HG03565 (cell line): ENCODE measurements at regions not wholly inside any gene's neighbourhood (a gene's known extent, or its start where the extent isn't known, plus 50 kb on each side); places are given as distances from the start of the nearest gene placed in this dataset.
"Not testable (repeated sequence)": the region's sequence is repeated elsewhere in the genome, so short reads cannot be mapped to it uniquely, and the experiment has no call there.

Source experiments
- ATAC-seq: cut with Tn5 transposase; IDR thresholded peaks from one replicate; pipeline ENCODE4 v1.9.1; 2021; ENCODE audit warnings: mild to moderate bottlenecking, moderate library complexity; ENCODE audit not compliant: unreplicated experiment

DNA sequence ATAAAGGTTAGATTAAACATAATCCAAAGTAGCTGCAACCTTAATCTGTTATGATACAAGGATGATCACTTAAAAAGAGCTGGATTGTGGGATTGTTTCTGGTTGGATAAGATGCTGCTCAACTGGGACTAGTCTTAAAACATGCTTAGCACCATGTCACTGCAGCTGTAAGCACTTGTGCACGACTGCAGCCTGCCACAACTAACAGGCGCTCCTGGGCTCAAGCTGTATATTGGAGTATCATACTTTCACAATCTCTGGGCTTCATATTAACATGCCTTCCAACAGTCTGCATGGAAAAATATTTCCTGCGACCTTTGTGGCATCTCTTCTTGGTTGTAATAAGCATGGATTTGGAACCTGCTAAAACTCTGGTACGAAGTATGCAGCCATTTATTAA lies 493.0 kb upstream of the PITX2 start:
- no peak for ATAC-seq

DNA sequence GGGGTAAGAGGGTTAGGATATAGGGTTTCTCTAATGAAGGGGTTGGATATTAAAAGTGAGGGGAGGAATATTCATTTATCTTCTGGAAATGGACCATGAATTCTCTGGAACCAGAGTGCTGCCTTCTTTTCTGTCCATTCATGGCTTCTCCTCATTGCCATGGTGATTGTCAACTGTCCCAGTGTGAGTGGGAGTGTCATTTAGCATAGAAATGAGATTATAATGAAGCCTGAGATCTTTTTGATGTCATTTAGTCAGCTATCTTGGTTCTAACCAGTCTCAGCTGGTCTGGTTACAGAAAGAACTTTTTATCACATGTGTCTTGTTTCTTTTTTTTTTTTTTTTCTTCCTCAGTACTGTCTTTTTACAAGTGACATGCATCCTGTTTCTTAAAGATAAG lies 497.3 kb upstream of the PITX2 start:
- ATAC-seq = no peak

DNA sequence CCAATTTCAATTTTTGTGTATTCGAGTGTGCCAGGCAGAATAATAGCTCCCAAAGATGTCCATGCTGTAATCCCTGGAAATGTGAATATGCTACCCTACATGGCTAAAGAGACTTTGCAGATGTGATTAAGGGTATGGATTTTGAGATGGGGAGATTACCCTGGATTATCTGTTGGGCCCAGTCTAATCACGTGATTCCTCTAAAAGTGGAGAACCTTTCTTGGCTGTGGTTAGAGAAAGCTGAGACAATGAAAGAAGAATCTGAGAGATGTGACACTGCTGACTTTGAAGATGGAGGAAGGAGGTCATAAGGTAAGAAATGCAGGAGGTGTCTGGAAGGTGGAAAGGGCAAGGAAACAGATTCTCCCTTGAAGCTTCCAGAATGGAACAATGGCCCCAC lies 503.5 kb upstream of the PITX2 start:
- no peak for ATAC-seq

DNA sequence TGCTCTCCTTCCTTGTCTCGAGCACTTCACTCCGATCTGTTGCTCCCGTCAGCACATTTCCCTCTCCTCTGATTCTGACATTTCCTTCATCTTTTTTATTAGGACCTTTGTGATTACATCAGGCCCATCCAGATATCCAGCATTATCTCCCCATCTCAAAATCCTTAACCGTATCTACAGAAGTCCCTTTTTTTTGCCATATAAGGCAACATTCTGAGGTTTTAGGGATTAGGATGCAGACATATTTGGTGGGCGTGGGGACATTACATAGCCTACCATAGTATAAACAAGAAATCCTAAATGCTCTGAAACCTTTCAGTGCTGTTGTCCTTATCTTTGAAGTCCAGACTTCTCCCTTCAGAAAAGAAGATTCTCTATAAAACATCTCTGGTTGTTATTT lies 505.0 kb upstream of the PITX2 start:
- no peak for ATAC-seq

DNA sequence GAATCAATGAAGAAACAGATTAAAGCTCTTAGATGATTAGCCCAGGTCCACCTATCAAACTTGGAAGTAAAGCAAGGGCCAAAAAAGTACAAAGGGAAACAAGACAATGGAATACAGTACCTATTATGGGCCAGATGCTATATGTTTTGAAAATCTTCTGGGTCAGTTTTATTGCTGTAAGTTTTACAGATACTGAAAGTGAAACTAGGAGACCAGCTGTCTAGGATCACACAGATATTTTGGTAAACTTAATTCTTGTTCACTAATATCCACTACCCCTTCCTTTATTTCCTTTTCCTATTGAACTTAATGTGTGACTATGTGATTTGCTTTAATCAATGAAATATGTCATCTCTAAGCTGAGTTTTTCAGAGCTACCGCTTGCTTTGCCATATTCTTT lies 505.4 kb upstream of the PITX2 start:
- no peak for ATAC-seq

DNA sequence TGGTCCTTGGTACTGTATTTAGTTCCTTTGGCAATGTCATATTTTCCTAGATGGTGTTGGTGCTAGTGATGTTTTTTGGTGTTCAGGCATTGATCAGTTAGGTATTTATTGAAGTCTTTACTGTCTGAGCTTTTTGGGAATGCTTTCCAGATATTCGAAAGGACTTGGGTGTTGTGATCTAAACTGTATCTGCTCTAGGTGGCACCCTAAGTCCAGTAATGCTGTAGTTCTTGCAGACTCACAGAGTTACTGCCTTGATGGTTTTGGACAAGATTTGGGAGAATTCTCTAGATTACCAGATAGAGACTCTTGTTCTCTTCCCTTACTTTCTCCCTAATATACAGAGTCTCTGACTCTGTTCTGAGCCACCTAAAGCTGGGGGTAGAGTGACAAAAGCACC lies 513.6 kb upstream of the PITX2 start:
- no peak for ATAC-seq

DNA sequence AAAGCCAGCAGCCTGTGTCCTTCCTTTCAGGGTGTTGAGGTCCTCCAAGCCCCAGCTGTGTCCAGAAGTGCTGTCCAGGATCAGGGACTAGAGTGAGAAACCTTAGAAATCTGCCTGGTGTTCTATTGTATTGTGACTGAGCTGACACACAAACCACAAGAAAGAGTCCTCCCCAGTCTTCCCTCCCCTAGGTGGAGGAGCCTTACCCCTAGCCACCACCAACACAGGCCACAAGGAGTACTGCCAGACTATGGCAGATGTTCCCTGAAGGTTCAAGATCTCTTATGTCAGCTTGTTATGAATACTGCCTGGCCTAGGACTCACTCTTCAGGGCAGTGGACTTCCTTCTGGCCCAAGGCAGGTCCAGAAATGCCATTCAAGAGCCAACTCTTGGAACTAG lies 514.1 kb upstream of the PITX2 start:
- ATAC-seq = no peak

DNA sequence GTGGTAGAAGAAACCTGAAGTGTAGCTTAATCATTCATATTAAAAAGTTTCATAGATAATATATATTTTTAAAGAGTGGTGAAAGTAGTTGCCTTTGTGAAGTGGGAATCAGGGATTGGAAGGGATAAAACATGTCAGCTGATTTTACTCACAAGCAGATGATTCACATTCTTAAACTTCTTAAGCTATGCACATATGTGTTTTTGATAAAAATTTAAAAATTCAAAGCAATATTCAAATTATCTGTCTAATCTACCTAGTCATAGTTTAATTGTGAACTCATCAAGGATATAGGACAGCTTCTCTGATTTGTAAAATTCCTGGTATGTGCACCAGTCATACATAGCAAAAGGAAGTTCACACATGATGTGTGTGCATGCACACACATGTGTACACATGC lies 520.6 kb upstream of the PITX2 start:
- ATAC-seq = no peak

DNA sequence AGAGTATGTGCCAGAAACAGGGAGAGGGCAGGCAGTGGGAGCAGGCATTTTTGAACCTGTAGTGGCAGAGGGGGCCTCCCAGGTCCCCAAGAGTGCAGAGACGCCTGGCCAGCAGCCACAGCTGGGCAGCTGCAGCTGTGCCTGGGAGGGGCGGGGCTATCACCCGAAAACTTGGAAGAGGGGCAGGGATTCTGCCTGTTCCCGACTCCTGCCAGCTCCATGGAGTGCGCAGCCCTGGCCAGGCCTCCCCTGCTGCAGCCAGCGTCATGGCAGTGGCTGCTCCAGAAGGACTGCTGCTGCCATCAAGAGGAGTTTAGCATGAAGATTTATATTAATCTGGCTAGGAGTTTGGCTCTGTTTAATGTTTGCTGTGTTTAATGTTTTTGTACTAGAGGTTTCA lies 532.1 kb upstream of the PITX2 start:
- ATAC-seq = no peak

DNA sequence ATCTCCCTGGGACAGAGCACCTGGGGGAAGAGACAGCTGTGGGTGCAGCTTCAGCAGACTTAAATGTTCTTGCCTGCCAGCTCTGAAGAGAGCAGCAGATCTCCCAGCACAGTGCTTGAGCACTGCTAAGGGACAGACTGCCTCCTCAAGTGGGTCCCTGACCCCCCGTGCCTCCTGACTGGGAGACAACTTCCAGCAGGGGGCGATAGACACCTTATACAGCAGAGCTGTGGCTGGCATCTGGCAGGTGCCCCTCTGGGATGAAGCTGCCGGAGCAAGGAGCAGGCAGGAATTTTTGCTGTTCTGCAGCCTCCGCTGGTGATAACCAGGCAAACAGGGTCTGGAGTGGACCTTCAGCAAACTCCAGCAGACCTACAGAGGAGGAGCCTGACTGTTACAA lies 541.7 kb upstream of the PITX2 start:
- ATAC-seq = not testable (repeated sequence)

DNA sequence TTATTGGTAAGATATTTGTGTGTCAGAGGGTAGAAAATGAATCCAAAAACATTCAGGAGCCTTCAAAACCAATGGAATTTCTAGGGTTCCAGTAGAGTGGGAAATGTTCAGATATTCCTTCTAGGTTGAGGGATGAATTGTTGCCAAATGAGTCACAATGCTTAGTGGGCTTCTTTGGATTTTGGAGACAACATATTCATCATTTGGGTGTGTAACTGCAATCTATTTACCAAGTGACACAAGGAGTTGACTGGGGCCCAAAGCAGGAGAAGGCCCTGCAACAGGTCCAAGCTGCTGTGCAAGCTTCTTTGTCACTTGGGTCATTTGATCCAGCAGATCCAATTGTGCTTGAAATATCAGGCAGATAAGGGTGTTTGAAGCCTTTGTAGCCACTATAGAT lies 551.5 kb upstream of the PITX2 start:
- ATAC-seq = no peak

DNA sequence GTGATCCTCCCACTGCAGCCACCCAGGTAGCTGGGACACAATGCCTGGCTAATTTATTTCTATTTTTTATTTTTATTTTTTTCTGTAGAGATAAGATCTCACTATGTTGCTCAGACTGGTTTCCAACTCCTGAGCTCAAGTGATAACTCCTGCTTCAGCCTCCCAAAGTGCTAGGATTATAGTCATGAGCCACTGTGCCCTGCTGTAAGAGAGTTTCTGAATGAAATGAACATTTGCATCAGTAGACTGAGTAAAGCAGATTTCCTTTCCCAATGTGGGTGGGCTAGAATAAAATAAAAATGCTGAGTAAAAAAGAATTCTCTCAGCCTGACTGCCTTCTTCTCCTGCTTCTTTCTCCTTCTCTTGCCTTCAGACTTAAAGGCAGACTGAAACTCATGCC lies 555.4 kb upstream of the PITX2 start:
- ATAC-seq = no peak

DNA sequence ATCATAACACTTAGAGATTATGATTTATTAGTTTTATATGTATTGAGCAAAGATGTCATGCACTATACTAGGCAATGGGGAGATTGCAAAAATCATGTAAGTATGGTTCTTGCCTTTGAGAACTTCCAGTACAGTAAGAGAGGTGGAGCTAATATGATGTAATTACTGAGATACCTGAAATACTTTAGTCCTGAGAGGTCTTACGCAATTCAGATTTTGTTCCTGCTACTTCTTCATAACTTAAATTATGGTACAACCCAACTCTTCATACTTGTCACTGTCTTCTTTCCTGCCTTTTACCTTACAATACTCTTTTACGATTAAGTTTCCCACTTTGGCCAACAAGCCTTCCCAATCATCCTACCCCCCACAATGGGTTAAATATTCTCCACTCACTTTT lies 564.2 kb upstream of the PITX2 start:
- ATAC-seq = no peak

DNA sequence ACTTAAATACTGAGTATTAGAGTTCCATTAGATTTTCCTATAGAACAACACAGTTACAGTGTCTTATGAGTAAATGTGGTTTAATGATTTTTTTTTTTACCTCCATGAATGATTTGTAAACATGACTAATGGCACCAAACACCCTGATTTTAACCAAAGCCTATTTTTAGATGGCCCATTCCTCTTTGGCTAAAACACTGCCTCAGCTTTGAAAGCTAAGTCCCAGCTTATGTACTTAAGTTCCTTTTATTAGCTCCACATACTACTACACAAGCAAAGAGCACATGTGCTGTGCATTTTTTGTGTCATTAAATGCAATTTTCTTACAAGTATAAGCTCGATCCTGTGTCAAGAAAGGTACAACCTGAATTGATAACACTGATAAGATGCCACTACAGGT lies 575.6 kb upstream of the PITX2 start:
- ATAC-seq = no peak

DNA sequence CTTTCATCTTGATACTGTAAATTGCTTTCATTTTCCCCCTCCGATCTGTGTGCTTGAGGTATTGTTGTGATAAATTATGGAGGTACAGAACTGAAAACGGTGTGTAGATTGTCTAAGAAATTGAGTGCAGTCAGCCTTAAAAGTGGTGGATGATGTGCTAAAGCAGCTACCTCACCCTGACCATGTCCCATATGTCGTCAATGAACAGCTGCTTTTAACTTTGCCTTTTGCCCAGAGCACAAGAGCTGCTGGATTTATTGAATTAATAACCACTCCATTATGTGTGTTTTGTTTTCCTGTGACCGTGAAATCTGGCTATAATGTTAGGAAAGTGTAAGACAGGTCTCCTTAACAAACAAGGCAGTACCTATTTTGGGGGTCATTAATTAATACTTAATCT lies 581.9 kb upstream of the PITX2 start:
- ATAC-seq = no peak

DNA sequence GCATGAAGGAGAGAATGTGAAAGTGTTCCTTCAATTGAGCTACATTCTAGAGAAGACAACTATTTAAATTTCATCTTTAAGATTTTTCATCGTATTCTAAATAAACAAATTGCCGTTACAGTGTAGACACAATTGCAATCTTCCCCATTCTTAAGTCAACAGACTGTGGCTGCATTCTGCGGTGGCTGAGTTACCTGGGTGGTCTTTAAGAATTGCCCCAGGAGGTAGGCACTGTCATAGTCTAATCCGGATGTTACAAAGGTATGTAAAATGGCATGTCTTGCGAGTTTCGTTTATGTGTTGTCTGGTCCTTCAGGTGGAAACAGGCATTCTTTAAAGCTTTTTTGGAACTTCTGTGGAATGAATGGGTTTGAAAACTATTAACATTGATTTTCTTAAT lies 586.1 kb upstream of the PITX2 start:
- no peak for ATAC-seq

DNA sequence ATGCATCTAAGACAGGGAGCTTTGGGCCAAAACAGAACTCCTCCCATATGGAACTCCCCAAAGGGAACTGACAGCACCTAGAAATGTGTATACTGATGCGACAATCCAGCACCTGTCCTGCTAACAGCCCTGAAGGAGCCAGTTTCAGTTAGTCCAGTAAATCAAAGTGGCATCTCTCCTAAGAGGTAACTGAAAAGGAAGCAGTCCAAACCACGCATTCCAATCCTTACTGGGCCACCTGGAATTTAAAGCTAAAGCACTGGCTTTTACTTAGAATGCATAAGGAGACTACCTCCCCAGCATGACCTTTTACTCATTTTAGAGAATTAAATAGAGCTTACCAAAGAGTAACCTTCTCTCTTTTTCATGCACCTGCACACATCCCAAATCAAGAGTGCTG lies 586.8 kb upstream of the PITX2 start:
- ATAC-seq = no peak

DNA sequence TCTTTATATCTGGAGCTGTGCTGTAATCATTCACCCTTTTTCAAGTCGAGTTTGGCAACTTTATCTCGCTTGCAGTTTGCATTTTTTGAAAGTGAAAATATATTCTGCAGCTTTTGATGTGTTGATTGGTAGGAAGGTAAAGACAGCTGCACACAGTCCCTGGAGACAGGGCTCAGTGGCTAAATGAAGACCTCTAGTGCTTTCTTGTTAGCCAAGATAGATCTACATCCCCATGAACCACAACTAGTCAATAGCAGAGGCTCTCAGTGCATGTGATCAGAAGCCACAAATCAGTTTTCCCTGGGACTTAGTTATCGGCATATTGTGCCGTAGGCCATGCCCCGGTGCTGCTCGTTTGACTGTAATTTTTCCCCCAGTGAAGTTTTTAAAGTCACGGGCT lies 587.7 kb upstream of the PITX2 start:
- no peak for ATAC-seq

DNA sequence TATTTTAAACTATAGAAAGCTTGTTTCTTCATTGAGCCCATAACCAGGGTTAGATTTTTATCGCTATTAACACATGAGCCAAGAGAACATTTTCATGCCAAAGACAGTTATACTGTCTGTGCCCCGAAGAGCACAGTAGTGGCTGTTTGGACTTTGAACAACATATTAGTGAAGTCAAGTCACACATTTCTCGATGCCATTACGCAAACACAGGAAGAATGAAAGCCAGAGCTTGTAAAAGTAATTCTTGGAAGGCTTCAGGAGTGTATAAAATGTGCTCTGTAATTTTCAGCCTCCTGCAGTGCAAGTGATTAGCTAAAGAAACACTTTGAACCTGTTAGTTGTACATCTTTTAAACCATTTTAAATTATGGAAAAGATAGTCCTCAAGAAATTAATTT lies 590.7 kb upstream of the PITX2 start:
- ATAC-seq = no peak

DNA sequence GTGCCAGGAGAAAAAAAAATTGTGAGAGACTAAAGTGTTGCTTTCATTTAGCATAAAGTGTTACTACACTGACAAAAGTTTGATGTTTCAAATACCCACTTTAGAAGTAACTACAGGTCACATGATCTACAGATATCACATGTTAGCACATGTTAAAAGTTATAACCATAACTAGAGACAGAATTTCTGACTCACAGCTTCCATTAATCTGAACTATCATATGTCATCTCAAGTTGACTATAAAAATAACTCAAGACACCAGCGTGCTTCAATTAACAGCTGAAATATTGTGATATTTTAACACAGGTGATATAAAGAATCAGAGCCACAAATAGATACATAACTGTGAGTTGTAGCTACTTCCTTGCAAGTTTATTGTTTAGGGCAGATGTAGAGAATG lies 591.5 kb upstream of the PITX2 start:
- ATAC-seq = no peak

DNA sequence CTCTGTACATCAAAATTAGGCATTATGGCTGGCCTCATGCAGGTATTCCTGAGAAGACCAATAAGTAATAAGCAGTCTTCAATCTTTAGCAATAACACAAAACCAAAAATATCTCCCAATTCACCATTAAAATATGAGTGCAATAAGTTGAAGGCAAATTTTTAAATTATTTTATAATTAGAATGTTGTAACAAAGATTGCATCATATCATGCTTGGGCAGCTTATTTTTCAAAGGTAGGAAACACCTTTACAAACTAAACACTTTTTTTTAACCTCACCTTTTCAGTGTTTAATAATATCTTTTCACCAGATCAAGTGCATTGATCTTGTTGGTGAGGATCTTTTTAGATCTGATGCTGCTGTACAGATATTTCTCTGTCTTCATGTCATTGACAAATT lies 592.9 kb upstream of the PITX2 start:
- no peak for ATAC-seq

DNA sequence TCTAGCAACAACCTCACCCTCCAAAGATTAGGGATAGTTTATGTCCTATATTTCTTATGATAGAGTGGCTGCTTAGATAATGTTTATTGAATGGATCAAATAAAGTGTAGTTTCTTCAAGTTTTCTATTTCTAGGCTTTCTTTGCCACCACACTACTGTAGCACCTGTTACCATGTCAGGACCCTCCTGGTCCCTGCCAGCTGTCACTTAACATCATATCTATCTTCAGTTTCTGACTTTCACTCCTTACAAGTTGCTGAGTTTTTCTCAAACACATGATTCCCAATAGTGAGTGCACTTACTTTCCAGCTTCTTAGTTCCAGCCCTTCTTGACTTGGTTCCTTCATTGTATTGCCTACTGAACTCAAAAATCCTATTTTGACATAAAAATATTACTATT lies 593.9 kb upstream of the PITX2 start:
- no peak for ATAC-seq

DNA sequence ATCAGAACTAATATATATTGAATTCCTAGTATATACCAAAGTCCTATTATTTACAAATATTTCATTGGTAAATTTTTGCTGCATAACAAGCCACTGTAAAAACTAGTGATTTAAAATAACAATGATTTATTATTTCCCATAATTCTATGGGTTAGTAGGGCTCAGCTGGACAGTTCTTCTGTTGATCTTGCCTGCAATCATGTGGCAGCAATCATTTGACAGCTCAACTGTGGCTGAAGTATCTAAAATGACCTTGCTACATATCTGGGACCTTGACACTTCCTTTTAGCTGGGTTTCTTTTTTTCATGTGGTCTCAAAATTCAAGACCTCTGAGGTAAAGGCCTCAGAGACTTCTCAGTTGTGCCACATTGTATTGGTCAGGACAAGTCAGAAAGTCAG lies 598.5 kb upstream of the PITX2 start:
- no peak for ATAC-seq

DNA sequence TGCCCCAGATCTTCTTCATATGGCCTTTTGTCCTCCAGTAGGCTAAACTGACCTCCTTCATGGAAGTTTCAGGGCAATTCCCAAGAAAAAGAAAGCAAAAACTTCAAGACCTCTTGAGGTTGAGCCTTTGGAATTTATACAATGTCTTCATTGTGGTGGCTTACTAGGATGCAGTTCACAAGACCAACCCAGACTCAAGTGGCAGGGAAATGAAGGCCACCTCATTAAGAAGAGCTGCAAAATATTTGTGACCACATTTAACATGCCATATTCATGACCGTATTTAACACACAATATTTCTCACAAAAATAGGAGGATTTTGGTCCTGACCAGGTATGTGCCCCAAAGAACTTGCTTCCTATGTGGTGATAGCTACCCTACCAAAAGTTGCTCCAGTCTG lies 605.5 kb upstream of the PITX2 start:
- ATAC-seq = no peak
